ENCODE measurements at regions not wholly inside any gene's neighbourhood (a gene's known extent, or its start where the extent isn't known, plus 50 kb on each side); places are given as distances from the start of the nearest gene placed in this dataset.

GRCh38 chr6:91464718-91465117 is 877.8 kb upstream of the MAP3K7 start:
- DNase-seq (ENCODE audit: extremely low read depth, insufficient read length), result no peak
- no peak for TF ChIP-seq CTCF (IDR thresholded peaks at IDR 0.05; ENCODE audit: insufficient read depth, low read length, poor library complexity, severe bottlenecking)
- no peaks in the 10 kb centered on the region for H3K36me3 ChIP-seq (ENCODE audit: control insufficient read depth, insufficient read depth, low read length)
- no peaks in the 10 kb centered on the region for H3K27me3 ChIP-seq (replicated peaks; ENCODE audit: control insufficient read depth, insufficient read depth, low read length)
- H3K4me3 ChIP-seq (replicated peaks; ENCODE audit: low read depth, low read length), result no peak overlapping the region

GRCh38 chr6:91464201-91464600 is 877.3 kb upstream of the MAP3K7 start:
- no peak for DNase-seq (ENCODE audit: extremely low read depth, insufficient read length)
- Histone ChIP-seq H3K36me3 (ENCODE audit: control insufficient read depth, insufficient read depth, low read length) (no peaks in the 10 kb centered on the region), H3K27me3 (replicated peaks; ENCODE audit: control insufficient read depth, insufficient read depth, low read length) (no peaks in the 10 kb centered on the region), H3K4me3 (replicated peaks; ENCODE audit: low read depth, low read length) (no peak overlapping the region)
- TF ChIP-seq CTCF (IDR thresholded peaks at IDR 0.05; ENCODE audit: insufficient read depth, low read length, poor library complexity, severe bottlenecking), result no peak

- TF ChIP-seq CTCF (IDR thresholded peaks at IDR 0.05; ENCODE audit: insufficient read depth, low read length, poor library complexity, severe bottlenecking), result no peak
- no peak for DNase-seq (ENCODE audit: extremely low read depth, insufficient read length)
These were observed 875.4 kb upstream of the MAP3K7 start for GRCh38 chr6:91462241-91462640.

GRCh38 chr6:91453224-91453878 is 866.5 kb upstream of the MAP3K7 start:
- H3K4me3 ChIP-seq (replicated peaks; ENCODE audit: low read depth, low read length), result no peak overlapping the region
- no peak for TF ChIP-seq CTCF (IDR thresholded peaks at IDR 0.05; ENCODE audit: insufficient read depth, low read length, poor library complexity, severe bottlenecking)
- DNase-seq (ENCODE audit: extremely low read depth, insufficient read length), result no peak
- H3K36me3 ChIP-seq (ENCODE audit: control insufficient read depth, insufficient read depth, low read length), result no peaks in the 10 kb centered on the region
- H3K27me3 ChIP-seq (replicated peaks; ENCODE audit: control insufficient read depth, insufficient read depth, low read length), result no peaks in the 10 kb centered on the region

More at GRCh38 chr6:91462241-91462640, 875.4 kb upstream of the MAP3K7 start:
- Histone ChIP-seq H3K27me3 (replicated peaks; ENCODE audit: control insufficient read depth, insufficient read depth, low read length) (no peaks in the 10 kb centered on the region), H3K36me3 (ENCODE audit: control insufficient read depth, insufficient read depth, low read length) (no peaks in the 10 kb centered on the region), H3K4me3 (replicated peaks; ENCODE audit: low read depth, low read length) (no peak overlapping the region)

GRCh38 chr6:91449539-91449938 is 862.7 kb upstream of the MAP3K7 start:
- Histone ChIP-seq H3K36me3 (ENCODE audit: control insufficient read depth, insufficient read depth, low read length) (no peaks in the 10 kb centered on the region), H3K4me3 (replicated peaks; ENCODE audit: low read depth, low read length) (no peak overlapping the region), H3K27me3 (replicated peaks; ENCODE audit: control insufficient read depth, insufficient read depth, low read length) (no peaks in the 10 kb centered on the region)
- no peak for DNase-seq (ENCODE audit: extremely low read depth, insufficient read length)
- no peak for TF ChIP-seq CTCF (IDR thresholded peaks at IDR 0.05; ENCODE audit: insufficient read depth, low read length, poor library complexity, severe bottlenecking)
